GM21528 (cell line): ENCODE measurements at regions not wholly inside any gene's neighbourhood (a gene's known extent, or its start where the extent isn't known, plus 50 kb on each side); places are given as distances from the start of the nearest gene placed in this dataset.

Experiments used
- ATAC-seq: cut with Tn5 transposase; IDR thresholded peaks from one replicate; pipeline ENCODE4 v1.9.1; 2021; ENCODE audit warnings: mild to moderate bottlenecking, moderate library complexity; ENCODE audit not compliant: unreplicated experiment, low FRiP score

GRCh38 chr4:111631215-111631999, 513.8 kb upstream of the FAM241A start:
- ATAC-seq, result peak; percentile 58

- ATAC-seq, result no peak
Measured at GRCh38 chr4:111632641-111633151, 512.6 kb upstream of the FAM241A start.

- no peak for ATAC-seq
Measured at GRCh38 chr4:111633663-111634266, 511.5 kb upstream of the FAM241A start.

- no peak for ATAC-seq
Measured at GRCh38 chr4:111635646-111636045, 509.6 kb upstream of the FAM241A start.

- no peak for ATAC-seq
Measured at GRCh38 chr4:111636961-111637585, 508.2 kb upstream of the FAM241A start.

- ATAC-seq, result no peak
Measured at GRCh38 chr4:111639120-111639690, 506.0 kb upstream of the FAM241A start.

- ATAC-seq, result no peak
Measured at GRCh38 chr4:111639876-111640275, 505.4 kb upstream of the FAM241A start.

- peak; percentile 90 for ATAC-seq
Measured at GRCh38 chr4:111641813-111642579, 503.3 kb upstream of the FAM241A start.

GRCh38 chr4:111648056-111648455, 497.2 kb upstream of the FAM241A start:
- no peak for ATAC-seq

- ATAC-seq, result no peak
Measured at GRCh38 chr4:111649308-111649707, 495.9 kb upstream of the FAM241A start.

GRCh38 chr4:111650146-111650545, 495.1 kb upstream of the FAM241A start:
- no peak for ATAC-seq

GRCh38 chr4:111650674-111651086, 494.6 kb upstream of the FAM241A start:
- ATAC-seq, result no peak

GRCh38 chr4:111652236-111652635, 493.0 kb upstream of the FAM241A start:
- ATAC-seq, result no peak

- ATAC-seq, result no peak
Measured at GRCh38 chr4:111652986-111653385, 492.3 kb upstream of the FAM241A start.

GRCh38 chr4:111662496-111662895, 482.8 kb upstream of the FAM241A start:
- ATAC-seq, result no peak

GRCh38 chr4:111664308-111664945, 480.8 kb upstream of the FAM241A start:
- no peak for ATAC-seq

GRCh38 chr4:111666826-111667360, 478.4 kb upstream of the FAM241A start:
- ATAC-seq, result no peak

GRCh38 chr4:111671756-111672155, 473.5 kb upstream of the FAM241A start:
- ATAC-seq, result no peak

GRCh38 chr4:111675746-111676145, 469.5 kb upstream of the FAM241A start:
- no peak for ATAC-seq

GRCh38 chr4:111676533-111676932, 468.7 kb upstream of the FAM241A start:
- ATAC-seq, result no peak
